Heart left ventricle (tissue), 16 donors: ENCODE measurements at regions not wholly inside any gene's neighbourhood (a gene's known extent, or its start where the extent isn't known, plus 50 kb on each side); places are given as distances from the start of the nearest gene placed in this dataset.

Source experiments
- ATAC-seq, 4 donors: fragments of 200-7000 bp; cut with Tn5 transposase; one replicate each; pipeline ENCODE4 v1.9.1; 2020 to 2022; ENCODE audit warnings: moderate library complexity in 4 of 4, mild to moderate bottlenecking in 3 of 4, moderate number of reproducible peaks in 1 of 4
- DNase-seq, 5 donors: peaks; one replicate each; pipeline ENCODE4 v3.0.0-alpha.2; 2020
- H3K27ac ChIP-seq, 12 donors: fragments of 200-600 bp; sonication (generic) in 4 of 12; one replicate each; pipeline versions ENCODE4 v1.5.0 to v1.8.0; 2016 to 2022; ENCODE audit warnings: mild to moderate bottlenecking in 2 of 12
- H3K27me3 ChIP-seq, 9 donors: fragments of 200-600 bp; sonication (generic) in 2 of 9; one replicate each; pipeline versions ENCODE4 v1.5.1 to v1.8.0; 2016 to 2022; ENCODE audit warnings: mild to moderate bottlenecking in 3 of 9
- H3K36me3 ChIP-seq, 9 donors: fragments of 200-600 bp; sonication (generic) in 2 of 9; one replicate each; pipeline versions ENCODE4 v1.5.0 to v1.8.0; 2018 to 2022; ENCODE audit warnings: mild to moderate bottlenecking in 2 of 9
- H3K4me1 ChIP-seq, 12 donors: fragments of 200-600 bp; sonication (generic) in 4 of 12; one replicate each; pipeline versions ENCODE4 v1.5.0 to v1.8.0; 2016 to 2022; ENCODE audit warnings: mild to moderate bottlenecking in 3 of 12
- H3K4me3 ChIP-seq, 12 donors: fragments of 200-600 bp; sonication (generic) in 4 of 12; one replicate each; pipeline versions ENCODE4 v1.5.0 to v1.8.0; 2017 to 2022; ENCODE audit warnings: mild to moderate bottlenecking in 9 of 12, moderate library complexity in 4 of 12
- H3K9me3 ChIP-seq, 12 donors: fragments of 200-600 bp; sonication (generic) in 4 of 12; one replicate each; pipeline versions ENCODE4 v1.5.0 to v1.8.0; 2016 to 2022; ENCODE audit warnings: mild to moderate bottlenecking in 1 of 12
- POLR2A ChIP-seq, 2 donors: fragments of 450-650 bp; IDR thresholded peaks; one replicate each; pipeline ENCODE4 v1.6.1; 2017; ENCODE audit warnings: antibody characterized with exemption in 2 of 2, mild to moderate bottlenecking in 2 of 2, moderate library complexity in 2 of 2
- WGBS, 4 donors: extraction: QIAGEN DNeasy Blood & Tissue Kit in 2 of 4; methylation state at CpG; one replicate each; pipeline versions ENCODE4 v1.1.5 to v1.1.7; 2013 to 2018; 5-methylcytosine and 5-hydroxymethylcytosine counted together
- intact Hi-C, 10 donors: fragments of 100-400 bp; cut with DNase I; formaldehyde crosslinking; loops; one replicate each; pipeline versions ENCODE4 v1.11.1 to v1.14.2; 2022
- TF ChIP-seq, protein P1 (sequence below), 12 donors: fragments of 200-600 bp; sonication (generic) in 4 of 12; IDR thresholded peaks; one replicate each; pipeline versions ENCODE4 v1.5.0 to v1.8.0; 2018 to 2022; ENCODE audit warnings: antibody characterized with exemption in 12 of 12, mild to moderate bottlenecking in 5 of 12
- donor health status: ischemic (EF 13 %, LVEDD 7.1; RV severe dilation, severe dysfunction).
- donor health status: healthy with polysubstance abuse.
- donor health status: DM: no; HTN: yes; CAD: no.
- donor health status: DM: no; HTN: no; CAD: no.
- donor health status: ischemic (EF 25% LVEDD 6.9; RV normal size, moderate dysfunction).
- donor health status: ischemic (EF 25% LVEDD 5.7; RV mildly dilated, moderate dysfunction).
- donor health status: healthy.
- donor health status: DM: yes; HTN: yes; CAD: no.
- donor health status: ischemic (EF 35%, LVEDD 5.7; RV mildly dilated, moderate dysfunction).
- donor health status: nonischemic (EF 11% LVEDD 7.7; RV severe dilation, severe dysfunction).
- donor health status: DM: yes; HTN: yes; CAD: no.
- donor health status: PGD.
- donor health status: ischemic (EF 29% LVEDD 5.4; RV normal size, mild dysfunction).
- donor health status: nonischemic (EF 23%, LVEDD 6.1; RV moderate dilation, normal function).

DNA sequence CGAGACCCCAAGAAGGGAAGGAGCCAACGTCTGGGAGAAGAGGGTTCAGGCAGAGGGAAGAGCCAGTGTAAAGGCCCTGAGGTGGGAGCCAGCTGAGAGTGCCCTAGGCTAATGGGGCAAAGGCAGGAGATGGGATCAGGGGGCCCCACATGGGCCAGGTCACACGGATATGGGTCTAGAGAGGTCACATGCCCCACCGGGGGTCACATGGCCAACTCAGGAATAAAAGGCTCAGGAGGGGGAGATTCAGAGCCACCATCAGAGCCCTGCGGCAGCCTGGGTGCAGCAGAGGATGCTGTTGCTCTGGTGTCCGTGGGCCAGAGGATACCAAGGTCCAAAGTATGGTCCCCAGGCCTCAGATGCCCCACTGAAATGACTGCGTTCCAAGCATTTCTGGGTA lies 55.3 kb upstream of the SLC6A6 start:
- H3K27me3 ChIP-seq, result peaks cover 0 to 8% (median 0%) of the 10 kb centered on the region in 9 donors
- no peak overlapping the region for H3K4me3 ChIP-seq
- H3K4me1 ChIP-seq, result no peaks in the 10 kb centered on the region
- no peaks in the 10 kb centered on the region for H3K36me3 ChIP-seq
- H3K9me3 ChIP-seq, result no peaks in the 10 kb centered on the region
- DNase-seq (no peak), ATAC-seq (no peak)
- no peak overlapping the region for H3K27ac ChIP-seq
- intact Hi-C loops, result no loop called here
- 70 to 83% (median 81%) methylated on average over 5 to 7 of the region's 7 CpGs for WGBS, 4 donors
- no peak for TF ChIP-seq POLR2A (IDR thresholded peaks at IDR 0.05)
- TF ChIP-seq, protein P1, sequence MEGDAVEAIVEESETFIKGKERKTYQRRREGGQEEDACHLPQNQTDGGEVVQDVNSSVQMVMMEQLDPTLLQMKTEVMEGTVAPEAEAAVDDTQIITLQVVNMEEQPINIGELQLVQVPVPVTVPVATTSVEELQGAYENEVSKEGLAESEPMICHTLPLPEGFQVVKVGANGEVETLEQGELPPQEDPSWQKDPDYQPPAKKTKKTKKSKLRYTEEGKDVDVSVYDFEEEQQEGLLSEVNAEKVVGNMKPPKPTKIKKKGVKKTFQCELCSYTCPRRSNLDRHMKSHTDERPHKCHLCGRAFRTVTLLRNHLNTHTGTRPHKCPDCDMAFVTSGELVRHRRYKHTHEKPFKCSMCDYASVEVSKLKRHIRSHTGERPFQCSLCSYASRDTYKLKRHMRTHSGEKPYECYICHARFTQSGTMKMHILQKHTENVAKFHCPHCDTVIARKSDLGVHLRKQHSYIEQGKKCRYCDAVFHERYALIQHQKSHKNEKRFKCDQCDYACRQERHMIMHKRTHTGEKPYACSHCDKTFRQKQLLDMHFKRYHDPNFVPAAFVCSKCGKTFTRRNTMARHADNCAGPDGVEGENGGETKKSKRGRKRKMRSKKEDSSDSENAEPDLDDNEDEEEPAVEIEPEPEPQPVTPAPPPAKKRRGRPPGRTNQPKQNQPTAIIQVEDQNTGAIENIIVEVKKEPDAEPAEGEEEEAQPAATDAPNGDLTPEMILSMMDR (IDR thresholded peaks at IDR 0.05), result no peak

DNA sequence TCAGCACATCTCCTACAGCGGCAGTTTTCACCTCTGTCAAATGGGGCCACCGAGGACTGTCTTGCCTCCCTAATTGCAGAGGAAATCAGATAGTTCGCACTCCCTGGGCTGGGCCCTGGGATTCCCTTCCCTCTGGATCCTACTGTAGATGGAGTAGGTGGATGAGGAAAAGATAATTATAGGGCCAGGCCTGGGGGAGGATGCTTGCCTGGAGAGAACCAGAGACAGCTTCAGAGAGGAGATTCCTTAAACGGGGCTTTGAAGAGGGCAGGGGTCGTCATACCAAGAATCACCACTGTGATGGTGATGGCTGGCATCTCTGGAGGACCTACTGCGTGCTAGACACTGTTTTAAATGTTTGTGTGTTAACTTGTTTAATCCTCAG lies 50.8 kb upstream of the SLC6A6 start:
- Histone ChIP-seq H3K36me3 (no peaks in the 10 kb centered on the region), H3K4me3 (no peak overlapping the region), H3K4me1 (no peaks in the 10 kb centered on the region), H3K27me3 (peaks cover 0 to 11% (median 0%) of the 10 kb centered on the region in 9 donors), H3K27ac (no peak overlapping the region), H3K9me3 (no peaks in the 10 kb centered on the region)
- intact Hi-C loops, result no loop called here
- TF ChIP-seq, protein P1 (IDR thresholded peaks at IDR 0.05), result no peak
- no peak for TF ChIP-seq POLR2A (IDR thresholded peaks at IDR 0.05)
- 68 to 76% (median 72%) methylated on average over 6 of the region's 6 CpGs for WGBS, 4 donors
- DNase-seq (no peak), ATAC-seq (no peak)

DNA sequence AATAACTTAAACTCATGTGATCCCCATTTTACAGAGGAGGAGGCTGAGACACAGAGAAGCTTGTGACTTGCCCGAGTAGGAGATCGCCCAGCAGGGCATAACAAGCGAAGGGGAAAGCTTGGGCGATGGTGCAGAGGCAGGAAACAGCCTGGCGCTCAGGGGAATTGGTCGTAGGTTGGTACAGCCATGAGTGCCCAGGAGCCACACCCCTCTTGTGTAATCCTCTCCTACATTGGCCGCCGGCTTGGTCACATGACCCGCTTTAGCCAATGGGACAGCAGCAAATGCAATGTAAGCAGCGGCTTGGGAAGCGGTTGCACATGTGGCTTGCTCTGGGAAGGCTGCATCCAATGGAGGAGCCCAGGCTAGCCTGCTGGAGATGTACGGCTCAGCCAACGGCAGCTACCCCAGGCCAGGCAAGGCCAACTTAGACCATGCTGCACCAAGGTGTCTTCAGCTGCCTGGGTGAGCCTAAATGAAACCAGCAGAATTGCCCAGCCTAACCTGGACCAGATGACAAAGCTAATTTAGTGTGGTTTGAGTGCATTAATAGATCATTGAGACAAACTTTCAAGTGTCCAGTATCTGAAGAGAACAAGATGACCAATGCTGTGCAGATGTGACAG lies 50.3 kb upstream of the SLC6A6 start:
- Histone ChIP-seq H3K4me3 (no peak overlapping the region), H3K36me3 (no peaks in the 10 kb centered on the region), H3K4me1 (no peaks in the 10 kb centered on the region), H3K27me3 (peaks cover 0 to 11% (median 0%) of the 10 kb centered on the region in 9 donors), H3K27ac (no peak overlapping the region), H3K9me3 (no peaks in the 10 kb centered on the region)
- ATAC-seq (no peak), DNase-seq (no peak)
- intact Hi-C loops, result no loop called here
- 88 to 94% (median 91%) methylated on average over 11 to 13 of the region's 13 CpGs for WGBS, 4 donors
- TF ChIP-seq, protein P1 (IDR thresholded peaks at IDR 0.05), result no peak
- TF ChIP-seq POLR2A (IDR thresholded peaks at IDR 0.05), result no peak
